ENCODE measurements at regions not wholly inside any gene's neighbourhood (a gene's known extent, or its start where the extent isn't known, plus 50 kb on each side); places are given as distances from the start of the nearest gene placed in this dataset.

GRCh38 chr4:73929278-73929677 is 52.5 kb downstream of the PF4 start:
- H3K27me3 ChIP-seq (ENCODE audit: control insufficient read depth in 2 of 2, insufficient read depth in 1 of 2, low read length in 1 of 2), result no peaks in the 10 kb centered on the region
- H3K27ac ChIP-seq (ENCODE audit: low read depth in 1 of 2, low read length in 1 of 2), result no peak overlapping the region
- DNase-seq (ENCODE audit: low read depth in 6 of 9, low spot score in 9 of 9), result no peak
- H3K36me3 ChIP-seq (ENCODE audit: control insufficient read depth in 2 of 2, insufficient read depth in 2 of 2, low read length in 1 of 2), result no peaks in the 10 kb centered on the region
- WGBS, result 98% methylated on average over 4 of the region's 4 CpGs
- H3K4me1 ChIP-seq (ENCODE audit: control insufficient read depth in 2 of 2, insufficient read depth in 2 of 2, low read length in 2 of 2), result no peaks in the 10 kb centered on the region
- no peak overlapping the region for H3K4me3 ChIP-seq (ENCODE audit: low read length in 2 of 2)
- H3K9me3 ChIP-seq (ENCODE audit: control insufficient read depth in 2 of 2, insufficient read depth in 1 of 2, low read length in 1 of 2), result no peaks in the 10 kb centered on the region

DNA sequence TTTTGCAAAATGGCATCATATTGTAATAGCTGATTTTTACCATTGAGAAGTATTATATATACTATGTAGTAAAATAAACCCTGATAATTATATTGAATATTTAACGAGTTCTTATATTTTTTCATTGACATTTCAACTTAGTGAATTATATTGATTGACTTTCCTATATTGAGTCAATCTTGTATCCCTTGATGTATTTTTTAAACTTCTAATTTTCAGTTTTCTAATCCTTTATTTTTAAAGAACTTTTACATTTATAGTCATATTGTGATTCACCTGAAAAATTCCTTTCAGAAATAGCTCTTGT is 54.4 kb downstream of the CXCL1 start:
- Histone ChIP-seq H3K36me3 (ENCODE audit: control insufficient read depth in 2 of 2, insufficient read depth in 2 of 2, low read length in 1 of 2) (no peaks in the 10 kb centered on the region), H3K27me3 (ENCODE audit: control insufficient read depth in 2 of 2, insufficient read depth in 1 of 2, low read length in 1 of 2) (no peaks in the 10 kb centered on the region), H3K9me3 (ENCODE audit: control insufficient read depth in 2 of 2, insufficient read depth in 1 of 2, low read length in 1 of 2) (no peaks in the 10 kb centered on the region), H3K27ac (ENCODE audit: low read depth in 1 of 2, low read length in 1 of 2) (no peak overlapping the region), H3K4me1 (ENCODE audit: control insufficient read depth in 2 of 2, insufficient read depth in 2 of 2, low read length in 2 of 2) (no peaks in the 10 kb centered on the region), H3K4me3 (ENCODE audit: low read length in 2 of 2) (no peak overlapping the region)
- WGBS, result 95% methylated on average over 1 of the region's 1 CpG
- no peak for DNase-seq (ENCODE audit: low read depth in 6 of 9, low spot score in 9 of 9)

DNA sequence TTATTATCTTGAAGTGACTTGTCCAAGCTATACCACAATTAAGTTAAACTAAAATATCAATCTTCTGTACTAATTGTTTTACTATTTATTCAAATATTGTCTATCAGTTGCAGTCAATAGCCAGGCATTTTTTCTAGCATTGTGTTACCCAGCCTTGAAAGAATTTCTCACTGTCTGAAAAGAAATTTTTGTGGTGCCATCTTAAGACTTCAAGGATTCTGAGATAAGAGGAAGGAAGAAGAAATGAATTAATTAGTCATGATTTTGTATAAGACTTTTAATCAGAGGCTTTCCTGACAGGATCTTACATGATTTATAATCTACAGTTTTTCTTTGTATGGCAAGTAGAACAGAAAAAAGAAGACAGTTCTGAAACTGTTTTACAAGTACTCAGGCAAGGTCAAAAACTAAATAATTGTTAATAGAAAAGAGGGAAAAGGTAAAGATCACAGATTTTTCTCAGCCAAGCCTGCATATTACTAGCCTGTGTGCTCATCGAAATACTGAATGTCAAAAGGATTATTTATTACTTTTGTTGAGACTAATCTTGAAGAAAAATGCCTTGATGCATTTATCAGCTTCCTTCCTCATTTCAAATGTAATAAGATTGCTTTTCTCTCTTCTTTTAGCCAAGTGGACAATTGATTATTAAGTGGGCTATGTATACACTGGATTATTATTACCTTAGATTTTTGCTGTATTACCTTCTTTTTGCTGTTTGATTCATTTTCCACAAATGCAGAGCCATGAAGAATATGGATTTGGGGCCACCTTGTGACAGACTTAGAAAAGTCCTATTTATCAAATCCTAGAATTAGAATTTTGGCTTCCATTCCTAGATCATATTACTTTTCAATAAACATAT is 53.8 kb downstream of the CXCL1 start:
- Histone ChIP-seq H3K27ac (ENCODE audit: low read depth in 1 of 2, low read length in 1 of 2) (no peak overlapping the region), H3K27me3 (ENCODE audit: control insufficient read depth in 2 of 2, insufficient read depth in 1 of 2, low read length in 1 of 2) (no peaks in the 10 kb centered on the region), H3K4me3 (ENCODE audit: low read length in 2 of 2) (no peak overlapping the region), H3K9me3 (ENCODE audit: control insufficient read depth in 2 of 2, insufficient read depth in 1 of 2, low read length in 1 of 2) (no peaks in the 10 kb centered on the region), H3K4me1 (ENCODE audit: control insufficient read depth in 2 of 2, insufficient read depth in 2 of 2, low read length in 2 of 2) (no peaks in the 10 kb centered on the region), H3K36me3 (ENCODE audit: control insufficient read depth in 2 of 2, insufficient read depth in 2 of 2, low read length in 1 of 2) (no peaks in the 10 kb centered on the region)
- WGBS, result 24% methylated on average over 1 of the region's 1 CpG
- DNase-seq (ENCODE audit: low read depth in 6 of 9, low spot score in 9 of 9), result peak in 3 of 9 donors; percentile 3 to 48 (median 15)

GRCh38 chr4:73922317-73922716 is 53.1 kb downstream of the CXCL1 start:
- H3K4me3 ChIP-seq (ENCODE audit: low read length in 2 of 2), result no peak overlapping the region

More at GRCh38 chr4:73922317-73922716, 53.1 kb downstream of the CXCL1 start:
- H3K4me1 ChIP-seq (ENCODE audit: control insufficient read depth in 2 of 2, insufficient read depth in 2 of 2, low read length in 2 of 2), result no peaks in the 10 kb centered on the region
- no peak for DNase-seq (ENCODE audit: low read depth in 6 of 9, low spot score in 9 of 9)
- H3K27ac ChIP-seq (ENCODE audit: low read depth in 1 of 2, low read length in 1 of 2), result no peak overlapping the region
- no peaks in the 10 kb centered on the region for H3K36me3 ChIP-seq (ENCODE audit: control insufficient read depth in 2 of 2, insufficient read depth in 2 of 2, low read length in 1 of 2)
- H3K9me3 ChIP-seq (ENCODE audit: control insufficient read depth in 2 of 2, insufficient read depth in 1 of 2, low read length in 1 of 2), result no peaks in the 10 kb centered on the region
- H3K27me3 ChIP-seq (ENCODE audit: control insufficient read depth in 2 of 2, insufficient read depth in 1 of 2, low read length in 1 of 2), result no peaks in the 10 kb centered on the region
